NOMO-1 treated with dmso at 0.1 percent for 144 hours (cell line): ENCODE measurements at regions not wholly inside any gene's neighbourhood (a gene's known extent, or its start where the extent isn't known, plus 50 kb on each side); places are given as distances from the start of the nearest gene placed in this dataset.
"Not testable (repeated sequence)": the region's sequence is repeated elsewhere in the genome, so short reads cannot be mapped to it uniquely, and the experiment has no call there.

ENCODE experiments used
- DNase-seq: peaks from one replicate; lab custom pipeline; 2025; ENCODE audit not compliant: unreplicated experiment; lab: John Stamatoyannopoulos, UW

GRCh38 chr7:36058020-36058592 is 94.9 kb upstream of the EEPD1 start:
- no peak for DNase-seq

- not testable (repeated sequence) for DNase-seq
Measured at GRCh38 chr7:36060388-36060787, 92.7 kb upstream of the EEPD1 start.

GRCh38 chr7:36062154-36062815 is 90.8 kb upstream of the EEPD1 start:
- no peak for DNase-seq

- no peak for DNase-seq
Measured at GRCh38 chr7:36064676-36065075, 88.4 kb upstream of the EEPD1 start.

GRCh38 chr7:36065563-36066342 is 87.3 kb upstream of the EEPD1 start:
- DNase-seq, result not testable (repeated sequence)

- DNase-seq, result no peak
Measured at GRCh38 chr7:36066343-36066664, 86.8 kb upstream of the EEPD1 start.

- DNase-seq, result no peak
Measured at GRCh38 chr7:36070230-36070629, 82.8 kb upstream of the EEPD1 start.

- no peak for DNase-seq
Measured at GRCh38 chr7:36071605-36072004, 81.4 kb upstream of the EEPD1 start.

GRCh38 chr7:36072620-36073019 is 80.4 kb upstream of the EEPD1 start:
- no peak for DNase-seq

- DNase-seq, result no peak
Measured at GRCh38 chr7:36075561-36075960, 77.5 kb upstream of the EEPD1 start.

GRCh38 chr7:36076074-36076473 is 77.0 kb upstream of the EEPD1 start:
- no peak for DNase-seq

- no peak for DNase-seq
Measured at GRCh38 chr7:36078816-36079360, 74.2 kb upstream of the EEPD1 start.

- no peak for DNase-seq
Measured at GRCh38 chr7:36079446-36080025, 73.5 kb upstream of the EEPD1 start.

GRCh38 chr7:36080843-36081242 is 72.2 kb upstream of the EEPD1 start:
- DNase-seq, result no peak

- no peak for DNase-seq
Measured at GRCh38 chr7:36082216-36082615, 70.8 kb upstream of the EEPD1 start.

- no peak for DNase-seq
Measured at GRCh38 chr7:36082910-36083309, 70.1 kb upstream of the EEPD1 start.

GRCh38 chr7:36083626-36084380 is 69.3 kb upstream of the EEPD1 start:
- no peak for DNase-seq

GRCh38 chr7:36084485-36085091 is 68.5 kb upstream of the EEPD1 start:
- no peak for DNase-seq

- no peak for DNase-seq
Measured at GRCh38 chr7:36085096-36085495, 68.0 kb upstream of the EEPD1 start.

GRCh38 chr7:36086571-36086970 is 66.5 kb upstream of the EEPD1 start:
- no peak for DNase-seq

GRCh38 chr7:36088553-36088952 is 64.5 kb upstream of the EEPD1 start:
- DNase-seq, result no peak
